Muscle layer of colon (tissue), 2 donors: ENCODE measurements at regions not wholly inside any gene's neighbourhood (a gene's known extent, or its start where the extent isn't known, plus 50 kb on each side); places are given as distances from the start of the nearest gene placed in this dataset.

ENCODE experiments used
- H3K27ac ChIP-seq: one replicate; pipeline ENCODE4 v1.7.0; 2013; ENCODE audit warnings: low read depth, mild to moderate bottlenecking, low read length, moderate library complexity
- H3K27me3 ChIP-seq, 2 donors: one replicate each; pipeline ENCODE4 v1.7.0; 2013; ENCODE audit warnings: low read length in 2 of 2, mild to moderate bottlenecking in 2 of 2; ENCODE audit not compliant: insufficient read depth in 2 of 2, control insufficient read depth in 1 of 2
- H3K36me3 ChIP-seq: one replicate; pipeline ENCODE4 v1.7.0; 2013; ENCODE audit warnings: mild to moderate bottlenecking, low read length; ENCODE audit not compliant: insufficient read depth
- H3K4me1 ChIP-seq: one replicate; pipeline ENCODE4 v1.7.0; 2013; ENCODE audit warnings: mild to moderate bottlenecking, low read length; ENCODE audit not compliant: insufficient read depth
- H3K4me3 ChIP-seq, 2 donors: one replicate each; pipeline ENCODE4 v1.7.0; 2013; ENCODE audit warnings: low read length in 2 of 2, low read depth in 1 of 2, mild to moderate bottlenecking in 1 of 2, moderate library complexity in 1 of 2
- H3K9ac ChIP-seq: one replicate; pipeline ENCODE4 v1.7.0; 2013; ENCODE audit warnings: low read length
- H3K9me3 ChIP-seq: one replicate; pipeline ENCODE4 v1.7.0; 2013; ENCODE audit warnings: mild to moderate bottlenecking, low read length
- donor health status: abdominal sarcoma.
- donor health status: Adenocarcinoma of cecum.

DNA sequence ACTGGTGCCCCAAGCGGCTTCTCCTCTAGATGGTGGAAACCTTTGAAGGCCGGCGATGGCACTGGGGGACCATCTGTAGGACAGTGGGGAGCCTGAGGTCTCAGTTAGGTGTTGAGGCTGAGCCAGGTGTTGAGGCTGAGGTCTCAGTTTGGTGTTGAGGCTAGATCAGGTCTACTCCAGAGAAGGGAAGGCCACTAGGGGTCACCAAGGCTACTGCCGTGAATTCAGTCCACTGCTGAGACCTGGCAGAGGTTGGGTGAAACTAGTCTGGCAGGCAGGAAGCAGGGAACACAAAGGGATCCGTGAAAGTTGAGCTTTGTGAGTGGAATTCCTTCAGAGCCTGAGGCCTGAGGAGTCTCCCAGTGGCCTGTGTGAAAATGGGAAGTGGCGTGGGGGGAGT, 123.8 kb upstream of the FGF3 start:
- Histone ChIP-seq H3K9me3 (no peaks in the 10 kb centered on the region), H3K27me3 (peaks cover 0 to 8% of the 10 kb centered on the region in 2 donors), H3K4me3 (no peak overlapping the region), H3K9ac (no peak overlapping the region), H3K4me1 (no peaks in the 10 kb centered on the region), H3K27ac (no peak overlapping the region), H3K36me3 (no peaks in the 10 kb centered on the region)

DNA sequence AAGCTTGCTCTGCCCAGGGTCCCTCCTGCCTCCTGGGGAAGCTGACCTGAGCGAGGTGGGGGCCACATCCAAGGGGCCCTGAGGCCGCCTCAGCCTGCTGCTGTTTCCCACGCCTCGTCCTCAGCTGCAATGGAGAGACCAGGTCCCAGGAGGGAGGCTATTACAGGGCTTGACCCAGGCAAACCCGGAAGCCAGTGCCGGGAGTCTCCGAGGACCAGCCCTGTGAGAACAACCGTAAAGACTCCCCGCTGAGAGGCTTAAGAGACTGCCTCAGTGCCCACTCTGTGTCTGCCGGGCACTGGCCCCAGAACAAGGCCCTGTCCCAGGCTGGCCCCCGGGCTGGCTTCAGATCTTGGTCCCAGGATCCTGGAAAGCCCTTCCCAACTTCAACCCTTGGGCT, 124.3 kb upstream of the FGF3 start:
- Histone ChIP-seq H3K36me3 (no peaks in the 10 kb centered on the region), H3K9ac (no peak overlapping the region), H3K4me1 (no peaks in the 10 kb centered on the region), H3K27ac (no peak overlapping the region), H3K27me3 (peaks cover 0 to 8% of the 10 kb centered on the region in 2 donors), H3K9me3 (no peaks in the 10 kb centered on the region), H3K4me3 (no peak overlapping the region)

DNA sequence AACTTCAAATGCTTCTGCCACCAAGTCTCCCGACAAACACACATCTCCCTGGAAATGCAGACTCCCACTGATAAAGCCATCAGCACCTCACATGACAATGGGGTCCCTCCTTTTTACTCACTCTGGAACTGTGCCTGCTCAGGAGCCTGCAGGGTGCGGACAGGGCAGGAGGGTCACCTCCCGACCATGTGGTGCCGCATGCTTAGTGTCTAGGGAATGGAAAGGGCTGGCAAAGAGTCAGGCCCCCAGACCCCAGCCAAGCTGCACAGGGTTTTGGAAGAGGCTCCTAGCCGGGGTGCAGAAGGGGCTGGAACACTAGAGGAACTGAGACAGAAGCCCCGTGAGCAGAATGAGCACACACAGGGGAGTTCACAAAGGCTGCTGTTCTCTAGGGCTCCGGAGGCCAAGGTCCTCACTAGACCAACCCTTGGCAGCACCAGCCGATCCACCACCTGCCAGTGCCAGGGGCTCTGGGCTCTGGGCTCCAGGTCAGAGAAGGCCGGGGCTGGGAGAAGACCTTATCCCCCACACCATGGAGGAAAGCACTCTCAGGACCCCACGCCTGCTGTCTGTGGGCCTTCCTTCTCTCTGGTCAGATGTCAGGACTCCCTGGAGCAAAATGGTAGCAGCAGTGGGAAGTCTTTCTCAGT, 125.1 kb upstream of the FGF3 start:
- Histone ChIP-seq H3K27me3 (peaks cover 0 to 8% of the 10 kb centered on the region in 2 donors), H3K9me3 (no peaks in the 10 kb centered on the region), H3K9ac (no peak overlapping the region), H3K27ac (no peak overlapping the region), H3K4me1 (no peaks in the 10 kb centered on the region), H3K36me3 (no peaks in the 10 kb centered on the region), H3K4me3 (no peak overlapping the region)

DNA sequence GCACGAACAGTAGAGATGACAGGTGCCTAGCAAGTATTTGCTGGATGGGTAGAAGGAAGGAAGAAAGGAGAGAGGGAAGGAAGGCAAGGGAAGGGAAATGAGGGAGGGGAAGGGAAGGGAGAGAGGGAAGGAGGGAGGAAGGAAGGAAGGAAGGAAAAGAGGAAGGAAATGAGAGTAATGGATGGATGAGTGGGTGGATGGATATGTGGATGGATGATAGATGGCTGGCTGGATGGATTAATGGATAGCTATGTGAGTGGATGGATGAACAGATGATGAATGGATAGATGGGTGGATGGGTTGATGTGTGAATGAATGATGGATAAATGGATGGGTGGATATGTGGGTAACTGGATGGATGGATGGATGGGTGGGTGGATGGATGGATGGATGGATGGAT, 125.9 kb upstream of the FGF3 start:
- no peak overlapping the region for H3K9ac ChIP-seq
- no peaks in the 10 kb centered on the region for H3K36me3 ChIP-seq
- H3K9me3 ChIP-seq: no peaks in the 10 kb centered on the region
- peaks cover 0 to 8% of the 10 kb centered on the region in 2 donors for H3K27me3 ChIP-seq
- H3K4me3 ChIP-seq: no peak overlapping the region
- no peaks in the 10 kb centered on the region for H3K4me1 ChIP-seq
- no peak overlapping the region for H3K27ac ChIP-seq

DNA sequence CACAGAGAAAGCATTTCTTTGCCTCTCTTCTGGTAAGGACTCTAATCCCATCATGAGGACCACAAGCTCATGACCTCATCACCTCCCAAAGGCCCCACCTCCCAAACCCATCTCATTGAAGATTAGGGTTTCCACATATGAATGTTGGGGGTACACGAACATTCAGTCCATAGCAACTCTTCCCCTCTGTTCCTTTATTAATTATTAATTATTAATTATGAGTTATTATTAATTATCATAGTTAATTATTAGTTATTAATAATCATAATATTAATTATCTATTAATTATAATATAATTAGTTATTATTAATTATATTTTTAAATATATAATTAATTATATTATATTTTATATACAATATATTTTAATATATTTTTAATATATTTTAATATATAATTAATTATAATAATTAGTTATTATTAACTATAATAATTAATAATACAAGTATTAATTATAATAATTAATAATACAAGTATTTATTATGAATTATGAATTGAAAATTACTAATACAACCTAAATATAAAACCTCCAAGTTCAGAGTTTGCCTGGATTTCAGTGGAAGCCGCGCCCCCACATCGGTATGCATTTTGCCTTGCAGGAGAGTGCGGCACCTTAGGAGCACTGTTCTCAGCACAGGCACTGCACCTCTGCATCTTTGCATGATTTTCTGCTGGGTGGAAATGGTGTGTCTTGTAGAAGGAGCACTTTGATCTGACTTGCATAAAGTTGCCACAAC, 128.0 kb upstream of the FGF3 start:
- Histone ChIP-seq H3K4me3 (no peak overlapping the region), H3K36me3 (no peaks in the 10 kb centered on the region), H3K27me3 (peaks cover 0 to 3% of the 10 kb centered on the region in 2 donors), H3K4me1 (no peaks in the 10 kb centered on the region), H3K9me3 (no peaks in the 10 kb centered on the region), H3K9ac (no peak overlapping the region), H3K27ac (no peak overlapping the region)

DNA sequence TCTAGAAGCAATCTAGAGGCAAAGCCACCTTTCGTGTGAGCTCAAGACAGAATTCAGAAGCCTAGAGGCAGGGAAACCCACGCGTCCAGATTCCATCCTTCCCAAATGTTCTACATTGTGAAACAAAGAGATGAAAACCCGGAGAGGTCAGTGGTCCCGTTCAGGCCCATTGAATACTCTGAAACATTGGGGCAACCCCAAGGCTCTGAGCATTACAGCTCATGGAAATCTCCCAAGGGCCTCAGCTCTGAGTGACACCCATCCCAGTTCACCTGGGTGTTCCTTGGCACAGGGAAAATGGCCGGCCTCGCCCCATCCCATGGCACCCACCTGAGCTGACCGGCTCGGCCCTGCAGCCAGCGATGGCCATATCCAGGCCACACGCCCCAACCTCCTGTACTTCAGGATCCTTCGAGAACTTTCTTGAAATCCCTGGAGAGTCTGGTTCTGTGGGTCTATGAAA, 128.6 kb upstream of the FGF3 start:
- Histone ChIP-seq H3K27ac (no peak overlapping the region), H3K9me3 (no peaks in the 10 kb centered on the region), H3K27me3 (no peaks in the 10 kb centered on the region), H3K36me3 (no peaks in the 10 kb centered on the region), H3K4me3 (no peak overlapping the region), H3K4me1 (no peaks in the 10 kb centered on the region), H3K9ac (no peak overlapping the region)

DNA sequence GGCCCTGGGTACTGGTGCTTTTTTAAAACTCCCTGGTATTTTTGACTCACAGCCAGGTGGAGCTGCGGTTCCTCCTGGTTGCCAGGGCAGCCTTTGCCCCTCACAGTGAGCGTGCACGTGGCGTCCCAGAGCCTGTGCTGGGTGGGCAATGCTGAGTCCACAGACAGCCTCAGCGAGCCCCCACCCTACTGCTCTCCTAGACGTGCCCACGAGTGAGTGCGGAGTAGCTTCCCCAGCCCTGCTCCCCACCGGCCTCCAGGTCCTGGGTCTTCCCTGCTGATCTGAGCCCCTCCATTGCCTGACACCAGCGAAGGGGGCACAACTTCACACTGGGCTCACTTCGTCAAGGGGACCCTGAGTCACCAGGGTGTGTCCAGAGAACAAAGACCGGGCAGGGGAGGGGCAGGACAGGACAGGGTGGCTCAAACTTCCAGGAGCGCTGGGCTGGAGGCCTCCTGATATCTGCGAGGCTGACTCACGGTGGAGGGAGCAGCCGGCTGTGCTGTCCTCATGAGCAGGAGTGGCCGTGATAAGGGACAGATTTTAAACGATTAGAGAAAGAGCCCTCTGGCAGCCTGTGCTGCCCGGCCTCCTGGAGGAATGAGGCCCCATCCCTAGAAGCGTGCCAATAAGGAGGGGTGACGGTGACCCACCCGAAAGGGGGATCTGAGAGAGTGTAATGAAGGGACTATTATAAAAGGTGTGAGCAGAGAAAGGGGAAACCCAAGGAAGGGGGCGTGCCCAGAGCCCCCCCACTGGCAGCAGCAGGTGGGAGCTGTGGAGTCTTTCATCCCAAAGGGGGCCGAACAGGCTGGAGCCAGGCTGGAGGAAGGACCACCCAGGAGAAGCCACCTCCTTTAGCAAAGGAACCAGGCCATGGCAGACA, 129.3 kb upstream of the FGF3 start:
- Histone ChIP-seq H3K9me3 (no peaks in the 10 kb centered on the region), H3K4me3 (no peak overlapping the region), H3K36me3 (no peaks in the 10 kb centered on the region), H3K9ac (no peak overlapping the region), H3K4me1 (no peaks in the 10 kb centered on the region), H3K27ac (no peak overlapping the region), H3K27me3 (no peaks in the 10 kb centered on the region)

DNA sequence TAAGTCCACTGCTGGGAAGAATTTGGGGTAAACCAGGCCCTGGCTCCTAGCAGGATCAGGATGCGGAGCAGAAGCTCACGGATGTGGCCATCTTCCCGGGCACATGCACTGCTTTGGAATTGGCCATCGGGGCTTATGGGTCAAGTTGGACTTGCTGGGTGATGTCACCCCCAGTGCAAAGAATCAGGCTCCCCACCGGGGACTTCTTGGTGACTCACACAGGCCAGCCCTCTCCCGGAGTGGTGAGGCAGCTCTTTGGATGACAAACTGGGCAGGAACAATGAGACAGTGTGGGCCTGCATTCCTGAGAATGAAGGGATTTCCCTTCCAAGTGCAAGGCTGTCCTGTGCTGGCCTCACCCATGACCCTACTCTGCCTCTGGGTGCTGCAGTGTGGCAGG, 128.8 kb upstream of the ANO1 start:
- H3K9me3 ChIP-seq: no peaks in the 10 kb centered on the region
- H3K27me3 ChIP-seq: no peaks in the 10 kb centered on the region
- no peaks in the 10 kb centered on the region for H3K4me1 ChIP-seq
- H3K4me3 ChIP-seq: no peak overlapping the region
- no peak overlapping the region for H3K27ac ChIP-seq
- no peak overlapping the region for H3K9ac ChIP-seq
- H3K36me3 ChIP-seq: no peaks in the 10 kb centered on the region

DNA sequence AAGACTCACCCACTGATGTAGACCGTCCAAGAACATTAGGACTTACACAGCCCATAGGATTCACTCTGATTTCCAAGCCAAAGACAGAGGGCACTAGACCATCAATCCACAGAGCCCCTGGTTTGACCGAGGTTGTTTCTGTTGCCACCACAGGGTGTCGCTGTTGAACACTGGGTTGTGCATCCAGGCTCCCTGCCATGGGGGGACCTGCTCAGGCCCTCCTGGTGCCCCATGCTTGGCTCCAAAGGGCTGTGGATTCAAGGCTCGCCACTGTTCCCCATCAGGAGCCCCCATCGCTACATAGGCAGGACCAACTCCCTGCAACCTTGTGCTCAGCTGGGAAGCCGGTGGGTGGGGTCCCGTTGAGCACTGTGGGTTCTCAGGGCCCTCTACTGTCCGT, 128.0 kb upstream of the ANO1 start:
- Histone ChIP-seq H3K27me3 (no peaks in the 10 kb centered on the region), H3K36me3 (no peaks in the 10 kb centered on the region), H3K27ac (no peak overlapping the region), H3K4me1 (no peaks in the 10 kb centered on the region), H3K9ac (no peak overlapping the region), H3K4me3 (no peak overlapping the region), H3K9me3 (no peaks in the 10 kb centered on the region)

DNA sequence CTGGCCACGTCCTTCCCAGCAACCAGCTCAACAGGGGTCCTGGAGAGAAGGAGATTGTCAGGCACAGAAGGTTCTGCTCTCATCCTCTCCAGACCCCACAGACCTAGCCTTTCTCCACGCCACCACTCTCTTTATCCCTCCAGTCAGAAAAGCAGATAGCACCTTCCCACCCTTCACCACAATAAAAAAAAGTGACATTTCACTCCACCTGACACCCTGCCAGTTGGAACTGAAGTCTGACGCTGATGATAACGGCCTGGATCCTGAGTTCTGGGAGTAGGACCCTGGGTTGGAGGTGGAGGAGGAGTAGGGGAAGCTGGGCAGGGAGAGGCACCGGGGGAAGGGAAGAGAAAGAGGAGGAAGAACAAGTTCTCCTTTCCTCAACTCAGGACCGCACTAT, 127.5 kb upstream of the ANO1 start:
- Histone ChIP-seq H3K27ac (no peak overlapping the region), H3K27me3 (no peaks in the 10 kb centered on the region), H3K4me1 (no peaks in the 10 kb centered on the region), H3K9me3 (no peaks in the 10 kb centered on the region), H3K4me3 (no peak overlapping the region), H3K36me3 (no peaks in the 10 kb centered on the region), H3K9ac (no peak overlapping the region)

DNA sequence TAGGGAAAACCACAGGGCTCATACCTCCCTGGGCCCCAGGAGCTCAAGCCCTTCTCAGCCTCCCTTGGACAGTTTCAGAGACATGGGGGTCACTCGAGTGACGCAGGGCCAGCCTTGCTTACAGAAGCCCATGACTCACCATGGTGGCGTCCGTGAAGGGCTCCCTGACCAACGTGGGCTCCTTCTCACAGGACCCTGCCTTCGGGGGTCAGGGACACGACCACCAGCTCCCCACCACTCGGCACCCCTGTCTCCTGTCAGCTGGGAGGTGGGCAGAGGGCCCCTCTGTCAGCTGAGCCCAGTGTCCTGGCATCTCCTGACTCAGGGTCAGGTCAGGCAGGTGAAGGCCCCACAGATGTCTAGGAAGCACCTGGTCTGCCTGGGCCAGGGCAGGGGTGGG, 126.3 kb upstream of the ANO1 start:
- Histone ChIP-seq H3K36me3 (no peaks in the 10 kb centered on the region), H3K4me1 (no peaks in the 10 kb centered on the region), H3K9me3 (no peaks in the 10 kb centered on the region), H3K9ac (no peak overlapping the region), H3K4me3 (no peak overlapping the region), H3K27me3 (no peaks in the 10 kb centered on the region), H3K27ac (no peak overlapping the region)
